UCSD-AML1 (cell line): ENCODE measurements at regions not wholly inside any gene's neighbourhood (a gene's known extent, or its start where the extent isn't known, plus 50 kb on each side); places are given as distances from the start of the nearest gene placed in this dataset.
"Not testable (repeated sequence)": the region's sequence is repeated elsewhere in the genome, so short reads cannot be mapped to it uniquely, and the experiment has no call there.

Source experiments
- DNase-seq: peaks from one replicate; lab custom pipeline; 2025; ENCODE audit not compliant: unreplicated experiment; lab: John Stamatoyannopoulos, UW

- DNase-seq = no peak
Observed at GRCh38 chr1:81307786-81308185, 492.9 kb upstream of the ADGRL2 start.

GRCh38 chr1:81305997-81306452 is 494.7 kb upstream of the ADGRL2 start:
- DNase-seq = no peak

GRCh38 chr1:81304187-81304586 is 496.5 kb upstream of the ADGRL2 start:
- no peak for DNase-seq

GRCh38 chr1:81299892-81300291 is 500.8 kb upstream of the ADGRL2 start:
- no peak for DNase-seq

GRCh38 chr1:81298266-81298665 is 502.5 kb upstream of the ADGRL2 start:
- DNase-seq = no peak

GRCh38 chr1:81296601-81297000 is 504.1 kb upstream of the ADGRL2 start:
- DNase-seq = no peak

- no peak for DNase-seq
Observed at GRCh38 chr1:81290326-81290725, 510.4 kb upstream of the ADGRL2 start.

GRCh38 chr1:81288689-81289088 is 512.0 kb upstream of the ADGRL2 start:
- DNase-seq = no peak

- DNase-seq = no peak
Observed at GRCh38 chr1:81287411-81288080, 513.2 kb upstream of the ADGRL2 start.

GRCh38 chr1:81270051-81270450 is 530.7 kb upstream of the ADGRL2 start:
- no peak for DNase-seq

GRCh38 chr1:81264976-81265375 is 535.8 kb upstream of the ADGRL2 start:
- DNase-seq = no peak

- DNase-seq = no peak
Observed at GRCh38 chr1:81259625-81260411, 540.9 kb upstream of the ADGRL2 start.

GRCh38 chr1:81254560-81254959 is 546.2 kb upstream of the ADGRL2 start:
- DNase-seq = no peak

- no peak for DNase-seq
Observed at GRCh38 chr1:81254068-81254467, 546.7 kb upstream of the ADGRL2 start.

- no peak for DNase-seq
Observed at GRCh38 chr1:81252471-81253151, 548.1 kb upstream of the ADGRL2 start.

GRCh38 chr1:81250825-81251224 is 549.9 kb upstream of the ADGRL2 start:
- not testable (repeated sequence) for DNase-seq

GRCh38 chr1:81245084-81245715 is 555.5 kb upstream of the ADGRL2 start:
- not testable (repeated sequence) for DNase-seq

- DNase-seq = not testable (repeated sequence)
Observed at GRCh38 chr1:81244612-81245011, 556.1 kb upstream of the ADGRL2 start.

GRCh38 chr1:81242103-81242502 is 558.6 kb upstream of the ADGRL2 start:
- no peak for DNase-seq

- no peak for DNase-seq
Observed at GRCh38 chr1:81238129-81238528, 562.6 kb upstream of the ADGRL2 start.

- no peak for DNase-seq
Observed at GRCh38 chr1:81237473-81238089, 563.2 kb upstream of the ADGRL2 start.
